GM21526 (cell line): ENCODE measurements at regions not wholly inside any gene's neighbourhood (a gene's known extent, or its start where the extent isn't known, plus 50 kb on each side); places are given as distances from the start of the nearest gene placed in this dataset.
"Not testable (repeated sequence)": the region's sequence is repeated elsewhere in the genome, so short reads cannot be mapped to it uniquely, and the experiment has no call there.

Source experiments
- ATAC-seq: cut with Tn5 transposase; IDR thresholded peaks from one replicate; pipeline ENCODE4 v1.9.1; 2021; ENCODE audit warnings: moderate library complexity; ENCODE audit not compliant: unreplicated experiment, low FRiP score

GRCh38 chr14:65957631-65958205 lies 528.5 kb upstream of the CCDC196 start:
- no peak for ATAC-seq

DNA sequence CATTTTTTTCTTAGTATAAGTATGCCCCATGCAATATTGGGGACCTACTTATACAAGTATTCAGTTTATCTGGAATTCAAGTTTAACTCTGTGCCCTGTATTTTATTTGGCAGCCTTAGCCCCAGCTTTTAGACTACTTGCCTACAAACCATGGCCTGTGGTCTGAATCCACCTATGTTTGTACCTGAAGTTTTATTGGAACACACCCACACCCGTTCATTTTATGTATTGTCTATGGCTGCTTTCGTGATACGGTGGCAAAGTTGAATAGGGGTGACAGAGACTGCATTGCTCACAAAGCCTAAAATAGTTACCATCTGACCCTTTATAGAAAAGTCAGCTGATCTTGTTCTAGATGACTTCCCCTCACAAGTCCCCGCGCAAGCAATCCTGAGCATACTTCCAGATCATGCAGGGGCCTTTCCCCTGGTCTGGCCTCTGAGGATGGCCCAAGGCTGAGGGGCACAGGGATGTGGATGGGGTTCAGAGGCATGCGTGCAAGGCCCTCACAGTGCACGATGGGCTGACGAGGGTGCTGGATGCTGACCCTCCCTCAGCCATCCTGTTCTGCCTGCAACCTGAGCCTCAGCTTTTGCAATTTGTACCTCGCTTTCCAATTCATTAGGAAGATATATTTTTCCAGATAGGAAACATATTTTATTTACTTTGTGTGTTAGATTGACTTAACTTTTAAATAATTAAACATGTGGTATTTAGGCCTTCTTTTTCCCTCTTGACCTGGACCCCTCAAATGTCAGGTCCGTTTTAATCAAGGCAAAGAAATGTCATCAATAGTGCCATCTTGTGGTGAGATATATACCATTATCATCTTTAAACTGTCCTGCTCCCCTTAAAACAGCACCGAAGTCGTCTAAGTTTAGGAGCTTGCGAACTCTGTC lies 527.3 kb upstream of the CCDC196 start:
- ATAC-seq = no peak

GRCh38 chr14:65959563-65960024 lies 526.6 kb upstream of the CCDC196 start:
- ATAC-seq = no peak

DNA sequence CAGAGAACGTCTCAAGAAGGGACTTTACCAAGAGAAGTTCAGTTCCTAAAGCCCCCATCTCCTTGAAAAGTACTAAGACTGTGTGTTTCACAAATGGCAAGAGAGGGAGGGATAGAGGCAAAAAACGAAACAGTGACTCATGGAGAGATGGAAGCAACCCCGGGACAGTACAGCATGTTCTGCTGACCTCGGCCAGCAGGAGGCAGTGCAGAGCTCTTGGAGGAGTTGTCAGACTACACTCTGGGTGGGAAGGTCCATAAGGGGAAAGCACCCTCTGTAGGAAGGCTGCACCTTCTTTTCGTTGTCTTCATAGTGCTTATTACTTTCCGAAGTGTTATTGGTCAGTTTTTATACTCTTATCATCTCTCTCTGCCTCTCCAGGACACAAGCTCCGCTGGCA lies 525.2 kb upstream of the CCDC196 start:
- no peak for ATAC-seq

- no peak for ATAC-seq
Measured at GRCh38 chr14:65962952-65963351, 523.2 kb upstream of the CCDC196 start.

DNA sequence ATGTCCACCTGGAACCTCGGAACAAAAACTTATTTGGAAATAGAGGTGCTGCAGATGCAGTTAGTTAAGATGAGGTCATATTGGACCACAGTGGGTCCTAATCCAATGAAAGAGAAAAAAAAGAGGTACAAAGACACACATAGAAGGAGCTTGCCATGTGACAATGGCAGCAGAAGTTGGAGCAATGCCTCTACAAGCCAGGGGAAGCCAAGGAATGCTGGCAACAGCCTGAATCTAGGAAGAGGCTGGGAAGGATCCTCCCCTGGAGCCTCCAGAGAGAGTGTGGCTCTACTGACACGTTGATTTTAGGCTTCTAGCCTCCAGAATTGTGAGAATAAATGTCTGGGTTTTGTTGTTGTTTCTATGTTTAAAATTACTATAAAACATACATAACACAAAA lies 521.8 kb upstream of the CCDC196 start:
- no peak for ATAC-seq

GRCh38 chr14:65966188-65966587 lies 520.0 kb upstream of the CCDC196 start:
- ATAC-seq = no peak

- no peak for ATAC-seq
Measured at GRCh38 chr14:65972346-65972870, 513.8 kb upstream of the CCDC196 start.

GRCh38 chr14:65972891-65973290 lies 513.3 kb upstream of the CCDC196 start:
- no peak for ATAC-seq

GRCh38 chr14:65975865-65976264 lies 510.3 kb upstream of the CCDC196 start:
- ATAC-seq = no peak

DNA sequence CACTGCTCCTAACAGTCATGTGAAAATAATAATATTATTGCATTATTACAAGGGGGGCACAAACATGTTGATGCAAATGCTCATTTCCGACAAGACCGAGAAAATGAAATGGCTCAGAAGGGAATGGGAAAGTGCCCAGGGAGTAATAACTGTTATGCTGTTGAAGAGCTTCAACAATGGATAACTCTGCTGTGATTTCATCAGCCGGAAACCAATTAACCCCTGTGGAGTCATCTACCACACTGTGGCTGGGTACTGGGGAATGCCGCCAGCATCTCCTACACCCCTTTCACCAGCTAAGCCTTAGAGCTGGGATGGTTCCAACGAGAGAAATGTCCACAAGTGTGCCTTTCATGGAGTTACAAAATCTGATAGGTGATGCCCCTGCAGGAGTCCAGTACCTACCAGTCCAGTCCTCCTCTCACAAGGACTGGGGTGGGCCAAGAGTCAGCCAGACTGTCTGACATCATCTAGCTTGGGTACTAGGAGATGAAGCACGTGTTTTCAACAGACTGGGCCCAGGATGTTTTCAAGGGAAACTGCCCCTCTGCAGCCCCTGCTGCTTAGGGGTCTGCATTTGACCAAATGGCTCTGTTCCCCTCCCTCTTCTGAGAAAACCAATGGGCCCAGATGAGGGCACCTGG lies 509.3 kb upstream of the CCDC196 start:
- ATAC-seq = no peak

DNA sequence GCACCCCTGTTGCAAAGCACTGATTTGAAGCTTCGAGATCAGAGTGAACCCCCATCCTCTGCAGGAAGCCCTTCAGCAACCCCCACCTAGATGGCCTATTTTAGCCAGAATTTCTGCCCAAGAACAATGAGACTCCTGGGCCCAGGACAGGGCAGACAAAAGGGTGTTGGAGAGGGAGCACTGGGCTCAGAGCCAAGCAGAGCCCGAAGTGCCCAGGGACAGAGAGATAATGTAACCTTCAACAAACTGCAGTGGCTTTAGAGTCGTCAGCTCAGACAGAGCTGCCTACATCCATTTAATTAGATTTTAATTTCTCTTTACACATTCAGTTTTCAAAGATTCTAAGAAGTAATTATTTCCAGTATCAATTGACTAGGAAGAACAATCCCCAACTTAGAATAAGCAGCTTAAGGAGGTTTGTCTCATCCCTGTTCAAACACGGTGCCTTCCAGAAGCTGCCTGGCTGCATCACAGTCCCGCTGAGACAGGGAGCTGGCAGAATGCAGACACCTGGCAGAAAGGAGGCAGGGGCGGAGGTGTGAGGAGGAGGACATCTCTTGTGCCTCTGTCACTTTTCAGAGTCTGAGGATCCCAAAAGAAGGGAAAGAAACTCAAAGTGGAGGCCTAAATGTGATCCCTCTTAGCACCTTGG lies 504.9 kb upstream of the CCDC196 start:
- no peak for ATAC-seq

DNA sequence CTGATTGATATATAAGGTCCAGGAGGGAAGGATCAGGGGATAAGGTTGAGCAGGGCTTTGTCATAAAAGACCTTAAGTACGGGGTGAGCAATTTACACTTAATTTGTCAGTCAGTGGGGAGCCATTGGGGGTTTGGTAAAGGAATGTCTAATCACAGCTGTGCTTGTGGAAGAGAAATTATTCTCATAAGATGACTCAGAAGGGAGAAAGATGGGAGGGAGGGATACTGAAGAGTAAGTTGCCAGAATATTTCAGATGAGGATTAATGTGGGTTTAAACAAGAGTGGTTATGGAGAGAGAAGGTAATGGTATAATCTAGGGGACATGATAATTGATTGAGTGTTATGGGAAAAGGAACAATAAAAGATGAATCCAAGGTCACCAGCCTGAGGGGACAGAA lies 500.1 kb upstream of the CCDC196 start:
- ATAC-seq = no peak

GRCh38 chr14:65989981-65990380 lies 496.2 kb upstream of the CCDC196 start:
- no peak for ATAC-seq

DNA sequence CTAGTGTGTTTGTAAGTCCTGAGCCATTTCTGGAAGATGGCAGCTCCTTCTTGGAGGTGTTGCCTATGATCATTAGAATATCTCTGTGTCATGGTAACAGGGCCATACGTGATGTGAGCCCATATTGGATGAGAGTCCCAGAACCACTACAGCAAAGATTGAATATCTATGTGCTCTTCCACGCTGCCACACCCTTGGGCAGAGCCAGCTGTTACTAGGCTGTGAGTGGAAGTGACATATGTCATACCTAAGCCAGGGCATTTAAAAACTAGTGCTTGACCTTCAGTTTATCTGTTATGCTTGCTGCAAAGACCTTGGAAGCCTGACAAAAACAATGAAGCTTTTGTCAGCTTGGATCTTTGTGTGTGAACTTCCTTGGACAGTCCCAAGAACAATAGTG lies 495.1 kb upstream of the CCDC196 start:
- ATAC-seq = no peak

GRCh38 chr14:65991935-65992334 lies 494.2 kb upstream of the CCDC196 start:
- not testable (repeated sequence) for ATAC-seq

GRCh38 chr14:65993103-65993502 lies 493.1 kb upstream of the CCDC196 start:
- no peak for ATAC-seq

DNA sequence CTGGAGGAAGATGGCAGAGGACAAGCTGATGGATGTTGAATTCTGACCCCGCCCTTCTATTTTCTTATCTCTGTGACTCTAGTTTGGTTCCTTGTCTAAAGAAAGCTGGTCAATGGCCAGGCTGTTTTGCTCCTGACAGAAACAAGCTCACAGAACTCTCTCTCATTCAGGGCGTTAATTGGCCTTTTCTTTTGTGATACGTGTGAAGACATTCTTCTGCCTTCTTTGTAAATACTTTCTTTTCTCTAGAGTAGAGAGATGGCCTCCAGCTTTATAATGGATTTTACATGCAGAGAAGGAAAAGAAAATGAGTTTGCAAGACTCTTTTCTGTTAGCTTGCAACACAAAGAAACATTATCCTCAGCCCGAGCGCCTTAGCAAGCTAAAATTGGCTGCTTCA lies 492.2 kb upstream of the CCDC196 start:
- ATAC-seq = no peak

- no peak for ATAC-seq
Measured at GRCh38 chr14:65997347-65997746, 488.8 kb upstream of the CCDC196 start.

DNA sequence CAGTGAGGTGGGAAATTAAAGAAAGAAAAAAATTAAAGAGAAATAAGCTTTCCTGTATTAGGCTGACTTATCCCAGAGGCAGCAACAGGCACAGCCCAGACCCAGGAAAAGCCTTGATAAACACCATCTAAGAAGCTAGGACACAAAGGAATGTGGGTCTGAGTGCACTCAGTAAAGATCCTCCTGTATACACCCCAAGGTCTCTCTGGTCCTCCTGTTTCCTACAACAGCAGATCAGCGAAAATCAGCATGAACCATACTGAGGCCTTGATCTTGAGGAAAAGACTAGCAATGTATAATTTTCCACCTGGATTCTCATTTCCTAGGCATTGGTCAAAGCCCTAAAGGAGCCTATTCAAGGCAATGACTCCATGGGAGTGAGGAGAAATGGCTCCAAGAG lies 486.3 kb upstream of the CCDC196 start:
- ATAC-seq = no peak

DNA sequence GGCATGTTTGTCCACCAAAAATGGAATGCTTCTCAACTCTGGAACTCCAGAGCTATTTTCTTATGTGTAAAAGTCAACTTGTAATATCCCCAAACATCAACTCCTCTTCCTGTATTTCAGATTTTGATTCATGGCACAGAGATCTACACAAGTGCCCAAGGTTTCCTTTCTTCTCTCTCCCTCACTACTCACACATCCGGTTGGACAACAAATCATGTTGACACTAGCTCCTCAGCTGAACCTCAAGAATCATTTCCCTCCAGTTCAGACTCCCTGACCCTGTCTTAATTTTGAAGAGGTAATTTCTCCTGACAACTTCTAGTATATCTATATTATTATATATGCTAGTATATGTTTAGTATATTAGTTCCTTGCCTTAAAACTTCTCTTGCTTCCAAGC lies 485.4 kb upstream of the CCDC196 start:
- ATAC-seq = no peak
